H1 (cell line): ENCODE measurements at regions not wholly inside any gene's neighbourhood (a gene's known extent, or its start where the extent isn't known, plus 50 kb on each side); places are given as distances from the start of the nearest gene placed in this dataset.

Source experiments
- CTCF ChIA-PET: fragments of 300-600 bp; sonication (Branson Sonifier 250); formaldehyde crosslinking; loops from one replicate; lab custom pipeline; 2021; ENCODE audit not compliant: partially characterized antibody; lab: Charles Lee
- POLR2A ChIA-PET: fragments of 300-600 bp; sonication (Branson Sonifier 250); formaldehyde crosslinking; loops from one replicate; lab custom pipeline; 2021; ENCODE audit warnings: inconsistent platforms; ENCODE audit not compliant: partially characterized antibody; lab: Charles Lee
- DNase-seq, 2 experiments: peaks; one replicate each; pipeline versions ENCODE4 v3.0.0 to v3.0.0-alpha.2; 2010 to 2022; ENCODE audit warnings: low spot score in 2 of 2, low read depth in 1 of 2, mixed read lengths in 1 of 2
- FAIRE-seq: peaks from 2 replicates; lab custom pipeline; 2011; peaks lifted over from hg19 to GRCh38; lab: Jason Lieb, UNC
- H2AFZ ChIP-seq: 2 replicates; pipeline ENCODE4 v1.8.1; 2012; ENCODE audit warnings: low read length, inconsistent platforms
- H2AK5ac ChIP-seq: 2 replicates; pipeline ENCODE4 v1.6.1; 2013; ENCODE audit warnings: low read depth, low read length
- H2BK120ac ChIP-seq: replicated peaks from 2 replicates; pipeline ENCODE3; 2013; ENCODE audit warnings: low read depth, low read length, inconsistent platforms
- H2BK12ac ChIP-seq: 2 replicates; pipeline ENCODE4 v1.6.1; 2013; ENCODE audit warnings: low read depth, low read length
- H2BK15ac ChIP-seq: 2 replicates; pipeline ENCODE4 v1.6.1; 2013; ENCODE audit warnings: low read length
- H2BK20ac ChIP-seq: 2 replicates; pipeline ENCODE4 v1.6.1; 2013; ENCODE audit warnings: low read length
- H2BK5ac ChIP-seq: 2 replicates; pipeline ENCODE4 v1.6.1; 2013; ENCODE audit warnings: low read depth, low read length
- H3K14ac ChIP-seq: 2 replicates; pipeline ENCODE4 v1.6.1; 2013; ENCODE audit warnings: inconsistent platforms; ENCODE audit not compliant: insufficient read length
- H3K18ac ChIP-seq: 2 replicates; pipeline ENCODE4 v1.6.1; 2013; ENCODE audit warnings: low read length; ENCODE audit errors: extremely low read depth
- H3K23ac ChIP-seq: 2 replicates; pipeline ENCODE4 v1.6.1; 2013; ENCODE audit warnings: inconsistent platforms; ENCODE audit not compliant: insufficient read length
- H3K23me2 ChIP-seq: 2 replicates; pipeline ENCODE4 v1.6.1; 2013; ENCODE audit warnings: low read depth, low read length
- H3K27ac ChIP-seq: 2 replicates; pipeline ENCODE4 v1.6.1; 2011; ENCODE audit warnings: low read depth, low read length, inconsistent platforms
- H3K27me3 ChIP-seq, 4 experiments: replicated peaks in 1 of 4; 1 replicate in 1 of 4; 2 replicates in 3 of 4; pipeline versions ENCODE4 v1.6.1 to v1.8.1; 2011 to 2013; ENCODE audit warnings: low read length in 3 of 4, mild to moderate bottlenecking in 3 of 4, inconsistent platforms in 2 of 4, mixed read lengths in 2 of 4, moderate library complexity in 1 of 4; ENCODE audit not compliant: control insufficient read depth in 3 of 4, insufficient read depth in 3 of 4; ENCODE audit errors: extremely low read depth in 1 of 4
- H3K36me3 ChIP-seq, 4 experiments: 2 replicates each; pipeline versions ENCODE4 v1.6.1 to v1.8.1; 2011 to 2013; ENCODE audit warnings: mild to moderate bottlenecking in 4 of 4, low read length in 3 of 4, moderate library complexity in 2 of 4, control low read depth in 1 of 4, inconsistent platforms in 1 of 4; ENCODE audit not compliant: insufficient read depth in 4 of 4, control insufficient read depth in 2 of 4
- H3K4ac ChIP-seq: replicated peaks from 2 replicates; pipeline ENCODE3; 2013; ENCODE audit warnings: low read length, low read depth, mixed read lengths, inconsistent platforms; ENCODE audit not compliant: insufficient read length
- H3K4me1 ChIP-seq, 4 experiments: replicated peaks in 1 of 4; 1 replicate in 1 of 4; 2 replicates in 3 of 4; pipeline versions ENCODE4 v1.6.1 to v1.8.1; 2011 to 2013; ENCODE audit warnings: low read length in 3 of 4, inconsistent platforms in 2 of 4, mixed read lengths in 1 of 4; ENCODE audit not compliant: insufficient read depth in 4 of 4, control insufficient read depth in 3 of 4
- H3K4me2 ChIP-seq, 2 experiments: 2 replicates each; pipeline versions ENCODE4 v1.6.1 to v1.8.1; 2011 to 2013; ENCODE audit warnings: low read depth in 2 of 2, low read length in 2 of 2, control low read depth in 1 of 2, inconsistent platforms in 1 of 2, mild to moderate bottlenecking in 1 of 2; ENCODE audit not compliant: insufficient read depth in 1 of 2
- H3K4me3 ChIP-seq, 4 experiments: fragments of 200-600, 300-600 bp in 1 of 4; sonication (generic), shearing (Covaris generic), sonication (Bioruptor Twin) in 1 of 4; 2 replicates each; pipeline versions ENCODE4 v1.5.1 to v1.8.1; 2011 to 2016; ENCODE audit warnings: low read length in 4 of 4, low read depth in 3 of 4, control low read depth in 2 of 4, inconsistent platforms in 2 of 4, mild to moderate bottlenecking in 2 of 4, mixed read lengths in 1 of 4, moderate library complexity in 1 of 4; ENCODE audit not compliant: insufficient read depth in 2 of 4; ENCODE audit errors: extremely low read depth in 1 of 4
- H3K56ac ChIP-seq: replicated peaks from 2 replicates; pipeline ENCODE3; 2013; ENCODE audit warnings: low read depth, mild to moderate bottlenecking, mixed read lengths, low read length, inconsistent platforms; ENCODE audit not compliant: insufficient read length
- H3K79me1 ChIP-seq: 2 replicates; pipeline ENCODE4 v1.6.1; 2013; ENCODE audit warnings: low read depth, low read length, control low read depth
- H3K79me2 ChIP-seq, 2 experiments: 2 replicates each; pipeline versions ENCODE4 v1.6.1 to v1.8.1; 2012 to 2013; ENCODE audit warnings: low read length in 2 of 2, mild to moderate bottlenecking in 2 of 2, inconsistent platforms in 1 of 2; ENCODE audit not compliant: insufficient read depth in 2 of 2, control insufficient read depth in 1 of 2
- H3K9ac ChIP-seq, 4 experiments: replicated peaks in 1 of 4; 1 replicate in 1 of 4; 2 replicates in 3 of 4; pipeline versions ENCODE4 v1.6.1 to v1.8.1; 2011 to 2013; ENCODE audit warnings: low read depth in 3 of 4, low read length in 3 of 4, control low read depth in 2 of 4, mild to moderate bottlenecking in 2 of 4, moderate library complexity in 2 of 4, inconsistent platforms in 1 of 4; ENCODE audit errors: extremely low read depth in 1 of 4
- H3K9me3 ChIP-seq, 2 experiments: 2 replicates each; pipeline versions ENCODE4 v1.6.1 to v1.8.1; 2012 to 2013; ENCODE audit warnings: mild to moderate bottlenecking in 2 of 2, moderate library complexity in 2 of 2, control low read depth in 1 of 2, inconsistent platforms in 1 of 2, low read depth in 1 of 2, low read length in 1 of 2, mixed read lengths in 1 of 2; ENCODE audit not compliant: insufficient read depth in 2 of 2
- H4K20me1 ChIP-seq, 2 experiments: replicated peaks in 1 of 2; 2 replicates each; pipeline versions ENCODE3 to v1.8.1; 2011 to 2013; ENCODE audit warnings: inconsistent platforms in 2 of 2, low read length in 2 of 2, mild to moderate bottlenecking in 1 of 2; ENCODE audit not compliant: insufficient read depth in 2 of 2, control insufficient read depth in 1 of 2
- H4K5ac ChIP-seq: 2 replicates; pipeline ENCODE4 v1.6.1; 2013; ENCODE audit warnings: low read length, low read depth, mixed read lengths, inconsistent platforms; ENCODE audit not compliant: insufficient read length
- H4K8ac ChIP-seq: 2 replicates; pipeline ENCODE4 v1.8.0; 2013; ENCODE audit warnings: mild to moderate bottlenecking, moderate library complexity, low read length, inconsistent platforms; ENCODE audit not compliant: insufficient read depth; ENCODE audit errors: extremely low read depth
- H4K91ac ChIP-seq: replicated peaks from 2 replicates; pipeline ENCODE3; 2013; ENCODE audit warnings: low read length, mixed read lengths, inconsistent platforms; ENCODE audit not compliant: insufficient read length
- BACH1 ChIP-seq: IDR thresholded peaks from 2 replicates; pipeline ENCODE4 v1.6.1; 2012; ENCODE audit warnings: low read length, improper control_type of control experiment
- BRCA1 ChIP-seq: IDR thresholded peaks from 2 replicates; pipeline ENCODE4 v1.6.1; 2012; ENCODE audit warnings: low read depth, low read length, improper control_type of control experiment
- EGR1 ChIP-seq: IDR thresholded peaks from 2 replicates; pipeline ENCODE4 v1.6.1; 2011; ENCODE audit warnings: low read depth, low read length, borderline replicate concordance
- KDM5A ChIP-seq: fragments of 200-600 bp; IDR thresholded peaks from 2 replicates; pipeline ENCODE4 v1.7.1; 2012; ENCODE audit warnings: mild to moderate bottlenecking, low read length, inconsistent platforms, mixed read lengths
- RXRA ChIP-seq: IDR thresholded peaks from 2 replicates; pipeline ENCODE4 v1.6.1; 2011; ENCODE audit warnings: low read depth, mild to moderate bottlenecking, low read length, moderate library complexity; ENCODE audit not compliant: insufficient read depth
- SAP30 ChIP-seq: fragments of 300-600 bp; sonication (generic); IDR thresholded peaks from 2 replicates; pipeline ENCODE4 v1.7.1; 2012; ENCODE audit warnings: low read length, moderate library complexity, mild to moderate bottlenecking, inconsistent platforms; ENCODE audit not compliant: insufficient read depth, insufficient replicate concordance
- SIX5 ChIP-seq: IDR thresholded peaks from 2 replicates; pipeline ENCODE4 v1.6.1; 2011; ENCODE audit warnings: mild to moderate bottlenecking, low read depth, low read length
- SUZ12 ChIP-seq: fragments of 200-600 bp; sonication (generic); IDR thresholded peaks from 2 replicates; pipeline ENCODE4 v1.6.1; 2012; ENCODE audit warnings: mild to moderate bottlenecking, inconsistent platforms, low read length, moderate library complexity, mixed read lengths
- YY1 ChIP-seq: IDR thresholded peaks from 2 replicates; pipeline ENCODE4 v1.6.1; 2011; ENCODE audit warnings: low read depth, mild to moderate bottlenecking, low read length
- WGBS, 2 experiments: shearing (Covaris generic) in 1 of 2; methylation state at CpG; one replicate each; pipeline versions ENCODE4 v1.1.6 to v1.1.7; 2013 to 2015; ENCODE audit warnings: low lambda C conversion rate in 2 of 2, mixed read lengths in 2 of 2, inconsistent platforms in 1 of 2, low coverage in 1 of 2, missing lambda C conversion rate in 1 of 2; ENCODE audit not compliant: insufficient replicate concordance in 2 of 2, insufficient coverage in 1 of 2, insufficient read length in 1 of 2; ENCODE audit errors: extremely low coverage in 1 of 2, missing lambda C conversion rate in 1 of 2; 5-methylcytosine and 5-hydroxymethylcytosine counted together

- H3K27ac ChIP-seq, result no peak overlapping the region
- ChIA-PET CTCF (interaction anchor here (1.0 kb wide), 1 partner anchor 11 kb away, joined by 3 read pairs; no protein-coding TSS in a partner anchor), POLR2A (no interaction called here)
- H2AK5ac ChIP-seq, result no peak overlapping the region
- no peak overlapping the region for H2BK12ac ChIP-seq
- DNase-seq, result no peak
- H2BK15ac ChIP-seq, result no peak overlapping the region
- H3K23ac ChIP-seq, result no peak overlapping the region
- no peak overlapping the region for H3K4me2 ChIP-seq
- H2AFZ ChIP-seq, result no peak overlapping the region
- no peaks in the 10 kb centered on the region for H3K4me1 ChIP-seq
- H4K20me1 ChIP-seq, result no peaks in the 10 kb centered on the region
- no peak overlapping the region for H3K4me3 ChIP-seq
- no peak overlapping the region for H2BK20ac ChIP-seq
- H3K9ac ChIP-seq, result no peak overlapping the region
- H3K36me3 ChIP-seq, result no peaks in the 10 kb centered on the region
- no peak overlapping the region for H2BK120ac ChIP-seq
- H3K56ac ChIP-seq, result no peak overlapping the region
- H3K23me2 ChIP-seq, result no peaks in the 10 kb centered on the region
- no peak overlapping the region for H4K5ac ChIP-seq
- H3K27me3 ChIP-seq, result no peaks in the 10 kb centered on the region
- H3K4ac ChIP-seq, result no peak overlapping the region
- no peak overlapping the region for H4K91ac ChIP-seq
- H3K18ac ChIP-seq, result no peak overlapping the region
- H3K79me1 ChIP-seq, result no peaks in the 10 kb centered on the region
- no peaks in the 10 kb centered on the region for H3K79me2 ChIP-seq
- H3K14ac ChIP-seq, result no peak overlapping the region
- H4K8ac ChIP-seq, result no peak overlapping the region
- FAIRE-seq, result no peak
- whole genome bisulfite sequencing, 2 experiments, result 58% methylated on average over 3 of the region's 3 CpGs; no CpG with 5 or more reads in 1 of the 2 experiments
- no peak overlapping the region for H2BK5ac ChIP-seq
- H3K9me3 ChIP-seq, result no peaks in the 10 kb centered on the region
- TF ChIP-seq SAP30 (no peak), KDM5A (no peak), SUZ12 (no peak), YY1 (no peak), EGR1 (no peak), RXRA (no peak), SIX5 (no peak), BACH1 (no peak), BRCA1 (no peak)
These were observed 566.3 kb upstream of the GRAMD2B start for GRCh38 chr5:125856949-125857348.
